SK-N-SH (cell line): ENCODE measurements at regions not wholly inside any gene's neighbourhood (a gene's known extent, or its start where the extent isn't known, plus 50 kb on each side); places are given as distances from the start of the nearest gene placed in this dataset.

Experiments used
- CTCF ChIA-PET: fragments of 300-600, 350-600 bp; formaldehyde crosslinking; extraction: SDS; loops from one replicate; lab custom pipeline; 2021; lab: Yijun Ruan, JAX
- POLR2A ChIA-PET: fragments of 350-600 bp; sonication (Branson Sonifier 250); formaldehyde crosslinking; extraction: SDS; loops from one replicate; lab custom pipeline; 2020; ENCODE audit warnings: antibody characterized with exemption, inconsistent platforms; lab: Yijun Ruan, JAX
- DNase-seq: peaks from one replicate; pipeline ENCODE4 v3.0.0; 2012
- H2AFZ ChIP-seq: fragments of 200-600 bp; sonication (generic); 2 replicates; pipeline ENCODE4 v1.8.1; 2016; ENCODE audit warnings: antibody characterized with exemption, mild to moderate bottlenecking, low read depth
- H3F3A ChIP-seq: fragments of 200-600 bp; sonication (generic); replicated peaks from 2 replicates; pipeline ENCODE3; 2016; ENCODE audit warnings: antibody characterized with exemption, mild to moderate bottlenecking; ENCODE audit not compliant: insufficient read depth
- H3K27ac ChIP-seq, 2 experiments: fragments of 200-500 bp in 1 of 2; fragments of 200-600 bp in 1 of 2; sonication (Bioruptor generic) in 1 of 2; sonication (generic), shearing (Covaris generic) in 1 of 2; 2 replicates each; pipeline versions ENCODE4 v1.5.1 to v1.6.1; 2014 to 2016; ENCODE audit warnings: low read depth in 2 of 2, inconsistent platforms in 1 of 2, low read length in 1 of 2, mild to moderate bottlenecking in 1 of 2, mixed read lengths in 1 of 2
- H3K27me3 ChIP-seq: fragments of 200-600 bp; sonication (generic), shearing (Covaris generic); 2 replicates; pipeline ENCODE4 v1.6.1; 2016; ENCODE audit warnings: mixed run types; ENCODE audit not compliant: insufficient read depth
- H3K36me3 ChIP-seq, 2 experiments: fragments of 200-500 bp in 1 of 2; fragments of 200-600 bp in 1 of 2; sonication (Bioruptor generic) in 1 of 2; sonication (generic) in 1 of 2; replicated peaks in 1 of 2; 2 replicates each; pipeline versions ENCODE3 to v1.5.1; 2014 to 2016; ENCODE audit warnings: low read length in 1 of 2, mild to moderate bottlenecking in 1 of 2; ENCODE audit not compliant: insufficient read depth in 2 of 2, control insufficient read depth in 1 of 2
- H3K4me1 ChIP-seq, 2 experiments: fragments of 200-500 bp in 1 of 2; fragments of 200-600 bp in 1 of 2; sonication (Bioruptor generic) in 1 of 2; sonication (generic), shearing (Covaris generic) in 1 of 2; 2 replicates each; pipeline versions ENCODE4 v1.5.1 to v1.6.1; 2014 to 2016; ENCODE audit warnings: low read depth in 1 of 2, low read length in 1 of 2, mixed run types in 1 of 2; ENCODE audit not compliant: insufficient read depth in 2 of 2, control insufficient read depth in 1 of 2
- H3K4me2 ChIP-seq: fragments of 200-600 bp; sonication (generic), shearing (Covaris generic); 2 replicates; pipeline ENCODE4 v1.6.1; 2017; ENCODE audit warnings: mixed run types
- H3K4me3 ChIP-seq, 2 experiments: fragments of 200-500 bp in 1 of 2; fragments of 200-600 bp in 1 of 2; sonication (Bioruptor generic) in 1 of 2; sonication (generic), shearing (Covaris generic) in 1 of 2; 2 replicates each; pipeline versions ENCODE4 v1.5.1 to v1.8.1; 2014 to 2016; ENCODE audit warnings: low read depth in 2 of 2, inconsistent platforms in 1 of 2, low read length in 1 of 2, mild to moderate bottlenecking in 1 of 2, mixed read lengths in 1 of 2, moderate library complexity in 1 of 2
- H3K79me2 ChIP-seq: fragments of 200-600 bp; sonication (generic); 2 replicates; pipeline ENCODE4 v1.8.1; 2017; ENCODE audit warnings: mild to moderate bottlenecking; ENCODE audit not compliant: insufficient read depth
- H3K9ac ChIP-seq: fragments of 200-600 bp; sonication (generic); 2 replicates; pipeline ENCODE4 v1.6.1; 2017; ENCODE audit warnings: mixed run types
- H3K9me2 ChIP-seq: fragments of 200-600 bp; sonication (generic); 2 replicates; pipeline ENCODE4 v1.6.1; 2017; ENCODE audit warnings: mixed run types
- H3K9me3 ChIP-seq: fragments of 200-600 bp; sonication (generic); 2 replicates; pipeline ENCODE4 v1.6.1; 2017; ENCODE audit warnings: mixed run types, mild to moderate bottlenecking, moderate library complexity
- H4K20me1 ChIP-seq: fragments of 200-600 bp; sonication (generic); 2 replicates; pipeline ENCODE4 v1.6.1; 2017; ENCODE audit warnings: mild to moderate bottlenecking, mixed run types; ENCODE audit not compliant: insufficient read depth
- CTCF ChIP-seq: fragments of 200-600 bp; sonication (generic); IDR thresholded peaks from 2 replicates; pipeline ENCODE4 v1.6.1; 2017; ENCODE audit warnings: antibody characterized with exemption, mild to moderate bottlenecking, moderate library complexity
- ELF1 ChIP-seq: IDR thresholded peaks from 2 replicates; pipeline ENCODE4 v1.4.0; 2012
- EP300 ChIP-seq, 2 experiments: IDR thresholded peaks; 2 replicates each; pipeline versions ENCODE4 v1.4.0 to v1.6.1; 2012; ENCODE audit warnings: borderline replicate concordance in 1 of 2, low read depth in 1 of 2, low read length in 1 of 2
- FOSL2 ChIP-seq: IDR thresholded peaks from 2 replicates; pipeline ENCODE4 v1.4.0; 2012; ENCODE audit warnings: low read depth, mild to moderate bottlenecking, moderate library complexity, borderline replicate concordance
- IRF3 ChIP-seq: fragments of 150-350 bp; IDR thresholded peaks from 2 replicates; pipeline ENCODE4 v1.6.1; 2016; ENCODE audit warnings: mild to moderate bottlenecking, low read depth, low read length
- MAX ChIP-seq: IDR thresholded peaks from 2 replicates; pipeline ENCODE4 v1.4.0; 2012; ENCODE audit warnings: low read depth
- MEF2A ChIP-seq: IDR thresholded peaks from 2 replicates; pipeline ENCODE4 v1.4.0; 2012; ENCODE audit warnings: low read depth, borderline replicate concordance
- PBX3 ChIP-seq: IDR thresholded peaks from 2 replicates; pipeline ENCODE4; 2012
- POLR2AphosphoS5 ChIP-seq: IDR thresholded peaks from 2 replicates; pipeline ENCODE4 v1.6.1; 2012; ENCODE audit warnings: low read depth, low read length
- RCOR1 ChIP-seq: fragments of 150-350 bp; IDR thresholded peaks from 2 replicates; pipeline ENCODE4 v1.6.1; 2017; ENCODE audit warnings: antibody characterized with exemption, low read length
- REST ChIP-seq: IDR thresholded peaks from 2 replicates; pipeline ENCODE4 v1.6.1; 2012; ENCODE audit warnings: mild to moderate bottlenecking, low read depth, low read length, moderate library complexity
- SIN3A ChIP-seq: IDR thresholded peaks from 2 replicates; pipeline ENCODE4 v1.6.1; 2012; ENCODE audit warnings: low read depth, mild to moderate bottlenecking, low read length, moderate library complexity, borderline replicate concordance
- SMC3 ChIP-seq: IDR thresholded peaks from 2 replicates; pipeline ENCODE4 v1.6.1; 2012; ENCODE audit warnings: low read depth, low read length, improper control_type of control experiment
- YY1 ChIP-seq: IDR thresholded peaks from 2 replicates; pipeline ENCODE4 v1.4.0; 2012; ENCODE audit warnings: low read depth, mild to moderate bottlenecking
- ZBTB33 ChIP-seq: IDR thresholded peaks from 2 replicates; pipeline ENCODE4 v1.4.0; 2012; ENCODE audit warnings: low read depth, borderline replicate concordance
- WGBS: methylation state at CpG from one replicate; pipeline ENCODE4 v1.1.6; 2017; ENCODE audit warnings: low lambda C conversion rate; 5-methylcytosine and 5-hydroxymethylcytosine counted together

- no peak for TF ChIP-seq REST
- TF ChIP-seq MEF2A, result no peak
Measured at GRCh38 chr1:4089421-4090175, 189.5 kb upstream of the C1orf174 start (continued).

GRCh38 chr1:4090556-4090955 is 190.5 kb upstream of the C1orf174 start:
- WGBS, result 0% methylated on average over 1 of the region's 5 CpGs
- H4K20me1 ChIP-seq, result no peaks in the 10 kb centered on the region
- no peaks in the 10 kb centered on the region for H3F3A ChIP-seq
- no peak overlapping the region for H3K4me2 ChIP-seq
- H3K9me2 ChIP-seq, result no peaks in the 10 kb centered on the region
- H3K9ac ChIP-seq, result no peak overlapping the region
- no peaks in the 10 kb centered on the region for H3K27me3 ChIP-seq
- H3K4me3 ChIP-seq, result no peak overlapping the region
- CTCF ChIA-PET, result interaction anchor here (0.7 to 1.0 kb wide), 2 partner anchors 11 to 159 kb away, joined by 3 read pairs; no protein-coding TSS in a partner anchor
- H3K36me3 ChIP-seq, result no peaks in the 10 kb centered on the region
- no peak overlapping the region for H2AFZ ChIP-seq
- no peak overlapping the region for H3K27ac ChIP-seq
- no peaks in the 10 kb centered on the region for H3K79me2 ChIP-seq
- H3K9me3 ChIP-seq, result no peaks in the 10 kb centered on the region
- DNase-seq, result no peak
- H3K4me1 ChIP-seq, result no peaks in the 10 kb centered on the region; a peak in 1 of 4 replicates
- POLR2A ChIA-PET, result no interaction called here
- no peak for TF ChIP-seq PBX3
- TF ChIP-seq ZBTB33, result no peak
- no peak for TF ChIP-seq IRF3
- no peak for TF ChIP-seq SIN3A
- TF ChIP-seq MAX, result no peak
- TF ChIP-seq ELF1, result no peak
- TF ChIP-seq POLR2AphosphoS5, result no peak
- TF ChIP-seq REST, result no peak
- no peak for TF ChIP-seq YY1
- TF ChIP-seq FOSL2, result no peak
- no peak for TF ChIP-seq SMC3
- no peak for TF ChIP-seq MEF2A
- no peak for TF ChIP-seq RCOR1
- no peak for TF ChIP-seq CTCF
- no peak for TF ChIP-seq EP300 (IDR thresholded peaks at IDR 0.05; ENCODE audit: borderline replicate concordance in 1 of 2, low read depth in 1 of 2, low read length in 1 of 2)
